ENCODE measurements at regions not wholly inside any gene's neighbourhood (a gene's known extent, or its start where the extent isn't known, plus 50 kb on each side); places are given as distances from the start of the nearest gene placed in this dataset.
A peak's percentile ranks its signal among the peaks of the same experiment; 100 is the strongest.

- TF ChIP-seq POLR2A (IDR thresholded peaks at IDR 0.05) = no peak
- no peak for TF ChIP-seq CTCF (IDR thresholded peaks at IDR 0.05)
- H3K27ac ChIP-seq = no peak overlapping the region
- no peaks in the 10 kb centered on the region for H3K9me3 ChIP-seq
- no peak overlapping the region for H3K4me3 ChIP-seq
- ATAC-seq (peak; percentile 75 to 89 (median 82)), DNase-seq (no peak)
- H3K4me1 ChIP-seq = peaks cover 0 to 6% (median 0%) of the 10 kb centered on the region in 4 donors
- 38% methylated on average over 5 of the region's 5 CpGs for WGBS (ENCODE audit: insufficient coverage, low coverage, low lambda C conversion rate, missing lambda C conversion rate)
- intact Hi-C loops (cut with DNase I) = no loop called here
- H3K36me3 ChIP-seq = no peaks in the 10 kb centered on the region
- H3K27me3 ChIP-seq = no peaks in the 10 kb centered on the region
Observed at GRCh38 chr4:73676861-73677323, 56.7 kb upstream of the RASSF6 start.

- no peaks in the 10 kb centered on the region for H3K36me3 ChIP-seq
- DNase-seq = no peak
- no peaks in the 10 kb centered on the region for H3K27me3 ChIP-seq
- 59% methylated on average over 4 of the region's 4 CpGs for WGBS (ENCODE audit: insufficient coverage, low coverage, low lambda C conversion rate, missing lambda C conversion rate)
- H3K9me3 ChIP-seq = no peaks in the 10 kb centered on the region
- H3K4me3 ChIP-seq = no peak overlapping the region
- TF ChIP-seq POLR2A (IDR thresholded peaks at IDR 0.05) (no peak), CTCF (IDR thresholded peaks at IDR 0.05) (no peak)
- peaks cover 0 to 6% (median 0%) of the 10 kb centered on the region in 4 donors for H3K4me1 ChIP-seq
- ATAC-seq = no peak
- intact Hi-C loops (cut with DNase I) = no loop called here
- no peak overlapping the region for H3K27ac ChIP-seq
Observed at GRCh38 chr4:73679836-73680235, 59.6 kb upstream of the RASSF6 start.

GRCh38 chr4:73681776-73682175, 58.6 kb upstream of the CXCL8 start:
- Histone ChIP-seq H3K4me1 (peaks cover 0 to 6% (median 0%) of the 10 kb centered on the region in 4 donors), H3K9me3 (no peaks in the 10 kb centered on the region), H3K27ac (no peak overlapping the region), H3K27me3 (no peaks in the 10 kb centered on the region), H3K4me3 (no peak overlapping the region), H3K36me3 (no peaks in the 10 kb centered on the region)
- WGBS (ENCODE audit: insufficient coverage, low coverage, low lambda C conversion rate, missing lambda C conversion rate) = 40% methylated on average over 2 of the region's 2 CpGs
- DNase-seq = no peak
- intact Hi-C loops (cut with DNase I) = no loop called here
- TF ChIP-seq POLR2A (IDR thresholded peaks at IDR 0.05) (no peak), CTCF (IDR thresholded peaks at IDR 0.05) (no peak)
- no peak for ATAC-seq

GRCh38 chr4:73682508-73682907, 57.9 kb upstream of the CXCL8 start:
- 71% methylated on average over 1 of the region's 1 CpG for WGBS (ENCODE audit: insufficient coverage, low coverage, low lambda C conversion rate, missing lambda C conversion rate)
- ATAC-seq (no peak), DNase-seq (no peak)
- Histone ChIP-seq H3K27me3 (no peaks in the 10 kb centered on the region), H3K27ac (no peak overlapping the region), H3K4me3 (no peak overlapping the region), H3K4me1 (no peaks in the 10 kb centered on the region), H3K36me3 (no peaks in the 10 kb centered on the region), H3K9me3 (no peaks in the 10 kb centered on the region)
- intact Hi-C loops (cut with DNase I) = no loop called here
- TF ChIP-seq CTCF (IDR thresholded peaks at IDR 0.05) (no peak), POLR2A (IDR thresholded peaks at IDR 0.05) (no peak)

- Histone ChIP-seq H3K36me3 (no peaks in the 10 kb centered on the region), H3K4me1 (no peaks in the 10 kb centered on the region), H3K9me3 (no peaks in the 10 kb centered on the region), H3K27me3 (no peaks in the 10 kb centered on the region), H3K4me3 (no peak overlapping the region), H3K27ac (no peak overlapping the region)
- intact Hi-C loops (cut with DNase I) = no loop called here
- 68% methylated on average over 4 of the region's 4 CpGs for WGBS (ENCODE audit: insufficient coverage, low coverage, low lambda C conversion rate, missing lambda C conversion rate)
- no peak for ATAC-seq
- no peak for TF ChIP-seq CTCF (IDR thresholded peaks at IDR 0.05)
- TF ChIP-seq POLR2A (IDR thresholded peaks at IDR 0.05) = no peak
- no peak for DNase-seq
Observed at GRCh38 chr4:73683033-73683432, 57.3 kb upstream of the CXCL8 start.

Data from right lobe of liver (tissue), 6 donors.